ENCODE measurements at regions not wholly inside any gene's neighbourhood (a gene's known extent, or its start where the extent isn't known, plus 50 kb on each side); places are given as distances from the start of the nearest gene placed in this dataset.

GRCh38 chr4:181745933-181746625 lies 497.1 kb upstream of the TENM3 start:
- no peaks in the 10 kb centered on the region for H3K36me3 ChIP-seq
- peaks cover 0 to 4% (median 0%) of the 10 kb centered on the region in 11 donors for H3K9me3 ChIP-seq
- H3K27ac ChIP-seq, result no peak overlapping the region
- ATAC-seq (no peak), DNase-seq (no peak)
- TF ChIP-seq, protein P1, sequence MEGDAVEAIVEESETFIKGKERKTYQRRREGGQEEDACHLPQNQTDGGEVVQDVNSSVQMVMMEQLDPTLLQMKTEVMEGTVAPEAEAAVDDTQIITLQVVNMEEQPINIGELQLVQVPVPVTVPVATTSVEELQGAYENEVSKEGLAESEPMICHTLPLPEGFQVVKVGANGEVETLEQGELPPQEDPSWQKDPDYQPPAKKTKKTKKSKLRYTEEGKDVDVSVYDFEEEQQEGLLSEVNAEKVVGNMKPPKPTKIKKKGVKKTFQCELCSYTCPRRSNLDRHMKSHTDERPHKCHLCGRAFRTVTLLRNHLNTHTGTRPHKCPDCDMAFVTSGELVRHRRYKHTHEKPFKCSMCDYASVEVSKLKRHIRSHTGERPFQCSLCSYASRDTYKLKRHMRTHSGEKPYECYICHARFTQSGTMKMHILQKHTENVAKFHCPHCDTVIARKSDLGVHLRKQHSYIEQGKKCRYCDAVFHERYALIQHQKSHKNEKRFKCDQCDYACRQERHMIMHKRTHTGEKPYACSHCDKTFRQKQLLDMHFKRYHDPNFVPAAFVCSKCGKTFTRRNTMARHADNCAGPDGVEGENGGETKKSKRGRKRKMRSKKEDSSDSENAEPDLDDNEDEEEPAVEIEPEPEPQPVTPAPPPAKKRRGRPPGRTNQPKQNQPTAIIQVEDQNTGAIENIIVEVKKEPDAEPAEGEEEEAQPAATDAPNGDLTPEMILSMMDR (IDR thresholded peaks at IDR 0.05), result no peak
- 79 to 82% methylated on average over 1 of the region's 1 CpG for WGBS, 2 donors
- no peaks in the 10 kb centered on the region for H3K27me3 ChIP-seq
- intact Hi-C loops (cut with DNase I), result no loop called here
- no peaks in the 10 kb centered on the region for H3K4me1 ChIP-seq
- H3K4me3 ChIP-seq, result no peak overlapping the region

DNA sequence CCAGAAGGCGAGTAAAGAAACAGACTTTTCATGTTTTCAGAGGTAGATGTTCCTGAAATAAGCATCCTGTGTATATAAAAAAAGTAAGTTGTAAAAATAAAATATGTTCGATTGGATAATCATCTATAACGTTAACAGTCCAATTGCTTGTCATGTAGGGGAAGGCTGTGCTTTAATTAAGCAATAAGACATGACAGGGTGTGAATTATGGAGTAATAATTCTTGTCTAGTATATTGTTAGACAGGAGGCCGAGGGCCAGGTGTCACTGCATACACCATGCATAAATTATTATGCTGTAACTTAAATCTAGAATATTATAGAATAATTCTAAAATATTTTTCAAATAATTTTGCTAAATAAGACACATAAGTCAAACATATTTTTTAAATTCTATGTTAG lies 494.6 kb upstream of the TENM3 start:
- TF ChIP-seq, protein P1 (IDR thresholded peaks at IDR 0.05), result no peak
- intact Hi-C loops (cut with DNase I), result no loop called here
- no peak for ATAC-seq
- DNase-seq, result no peak
- Histone ChIP-seq H3K27ac (no peak overlapping the region), H3K9me3 (peaks cover 0 to 5% (median 0%) of the 10 kb centered on the region in 11 donors), H3K4me3 (no peak overlapping the region), H3K4me1 (no peaks in the 10 kb centered on the region), H3K27me3 (no peaks in the 10 kb centered on the region), H3K36me3 (no peaks in the 10 kb centered on the region)
- 72 to 77% methylated on average over 4 of the region's 4 CpGs for WGBS, 2 donors

DNA sequence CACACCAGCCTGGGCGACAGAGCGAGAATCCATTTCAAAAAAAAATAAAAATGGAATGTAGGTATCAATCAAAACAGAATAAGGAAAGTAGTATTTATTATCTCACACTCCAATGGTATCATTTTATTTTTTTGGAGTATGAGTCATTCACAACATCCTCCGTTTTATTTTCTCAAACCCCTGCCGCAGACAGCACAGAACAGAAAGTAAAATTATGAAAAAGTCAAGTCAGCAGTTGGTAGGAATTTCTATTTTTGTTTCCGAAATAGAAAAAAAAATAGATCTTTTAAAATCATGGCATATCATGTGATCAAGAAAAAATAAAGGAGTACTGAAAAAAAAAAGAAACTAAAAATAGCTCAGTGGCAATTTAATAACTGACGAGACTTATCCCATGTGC lies 490.7 kb upstream of the TENM3 start:
- 71 to 76% methylated on average over 6 of the region's 6 CpGs for WGBS, 2 donors

DNA sequence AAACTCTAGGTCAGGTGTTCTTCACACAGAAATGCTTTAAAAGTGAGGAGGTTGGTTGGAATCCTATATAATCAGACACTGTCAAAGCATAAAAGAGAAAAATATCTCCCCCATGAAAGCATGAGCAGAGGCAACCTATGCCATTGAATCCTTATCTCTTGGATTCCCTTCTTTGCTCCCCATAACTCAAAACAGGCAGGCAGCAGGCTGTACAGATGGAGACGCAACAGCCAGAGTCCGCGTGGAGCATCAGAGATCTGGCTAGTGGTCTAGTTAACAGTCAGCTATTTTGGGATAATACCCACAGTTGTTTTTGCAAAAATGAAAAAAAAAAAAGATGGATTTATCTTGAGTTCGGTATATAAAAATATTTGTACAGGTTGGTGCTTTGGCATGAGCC lies 490.0 kb upstream of the TENM3 start:
- H3K36me3 ChIP-seq, result no peaks in the 10 kb centered on the region
- H3K4me3 ChIP-seq, result no peak overlapping the region
- DNase-seq (no peak), ATAC-seq (no peak)
- TF ChIP-seq, protein P1 (IDR thresholded peaks at IDR 0.05), result no peak
- intact Hi-C loops (cut with DNase I), result no loop called here
- H3K9me3 ChIP-seq, result peaks cover 0 to 4% (median 0%) of the 10 kb centered on the region in 11 donors
- H3K27ac ChIP-seq, result no peak overlapping the region
- no peaks in the 10 kb centered on the region for H3K4me1 ChIP-seq
- no peaks in the 10 kb centered on the region for H3K27me3 ChIP-seq
- 86 to 91% methylated on average over 4 of the region's 4 CpGs for WGBS, 2 donors

More for the DNA sequence above, 490.7 kb upstream of the TENM3 start:
- Histone ChIP-seq H3K36me3 (no peaks in the 10 kb centered on the region), H3K27me3 (no peaks in the 10 kb centered on the region), H3K4me1 (no peaks in the 10 kb centered on the region), H3K9me3 (peaks cover 0 to 4% (median 0%) of the 10 kb centered on the region in 11 donors), H3K4me3 (no peak overlapping the region), H3K27ac (no peak overlapping the region)
- TF ChIP-seq, protein P1 (IDR thresholded peaks at IDR 0.05), result no peak
- ATAC-seq (no peak), DNase-seq (no peak)
- intact Hi-C loops (cut with DNase I), result no loop called here
